ENCODE measurements at regions not wholly inside any gene's neighbourhood (a gene's known extent, or its start where the extent isn't known, plus 50 kb on each side); places are given as distances from the start of the nearest gene placed in this dataset.

- TF ChIP-seq CTCF (IDR thresholded peaks at IDR 0.05), result no peak
- TF ChIP-seq POLR2A (IDR thresholded peaks at IDR 0.05), result no peak
Observed at GRCh38 chr20:61044499-61044898, 207.6 kb upstream of the CDH4 start.

Data from lower leg skin (tissue), 3 donors.